ENCODE measurements at regions not wholly inside any gene's neighbourhood (a gene's known extent, or its start where the extent isn't known, plus 50 kb on each side); places are given as distances from the start of the nearest gene placed in this dataset.

- in situ Hi-C loops (cut with MboI; ENCODE audit: low sequenced_read_pairs) = no loop called here
- H3K9me3 ChIP-seq = no peaks in the 10 kb centered on the region
- DNase-seq (ENCODE audit: low spot score in 2 of 2) = no peak
Observed at GRCh38 chr5:85249204-85249603, 864.5 kb upstream of the EDIL3 start.

GRCh38 chr5:85263125-85263524 is 878.4 kb upstream of the EDIL3 start:
- H3K4me1 ChIP-seq = no peaks in the 10 kb centered on the region
- H3K4me3 ChIP-seq = no peak overlapping the region
- H3K36me3 ChIP-seq (replicated peaks) = no peaks in the 10 kb centered on the region
- H3K9me3 ChIP-seq = no peaks in the 10 kb centered on the region
- DNase-seq (ENCODE audit: low spot score in 2 of 2) = no peak
- no peaks in the 10 kb centered on the region for H3K27me3 ChIP-seq (ENCODE audit: low read depth)
- in situ Hi-C loops (cut with MboI; ENCODE audit: low sequenced_read_pairs) = no loop called here

More at GRCh38 chr5:85249204-85249603, 864.5 kb upstream of the EDIL3 start:
- H3K36me3 ChIP-seq (replicated peaks) = no peaks in the 10 kb centered on the region
- no peak overlapping the region for H3K4me3 ChIP-seq
- no peaks in the 10 kb centered on the region for H3K4me1 ChIP-seq
- H3K27me3 ChIP-seq (ENCODE audit: low read depth) = no peaks in the 10 kb centered on the region

- Histone ChIP-seq H3K4me3 (no peak overlapping the region), H3K9me3 (no peaks in the 10 kb centered on the region), H3K27me3 (ENCODE audit: low read depth) (no peaks in the 10 kb centered on the region), H3K36me3 (replicated peaks) (no peaks in the 10 kb centered on the region), H3K4me1 (no peaks in the 10 kb centered on the region)
- DNase-seq (ENCODE audit: low spot score in 2 of 2) = no peak
- in situ Hi-C loops (cut with MboI; ENCODE audit: low sequenced_read_pairs) = no loop called here
Observed at GRCh38 chr5:85266692-85267091, 882.0 kb upstream of the EDIL3 start.

GRCh38 chr5:85268194-85268593 is 883.5 kb upstream of the EDIL3 start:
- Histone ChIP-seq H3K27me3 (ENCODE audit: low read depth) (no peaks in the 10 kb centered on the region), H3K36me3 (replicated peaks) (no peaks in the 10 kb centered on the region), H3K4me3 (no peak overlapping the region), H3K4me1 (no peaks in the 10 kb centered on the region), H3K9me3 (no peaks in the 10 kb centered on the region)
- in situ Hi-C loops (cut with MboI; ENCODE audit: low sequenced_read_pairs) = no loop called here
- DNase-seq (ENCODE audit: low spot score in 2 of 2) = no peak

GRCh38 chr5:85278193-85278592 is 893.5 kb upstream of the EDIL3 start:
- Histone ChIP-seq H3K9me3 (no peaks in the 10 kb centered on the region), H3K4me1 (no peaks in the 10 kb centered on the region), H3K27me3 (ENCODE audit: low read depth) (no peaks in the 10 kb centered on the region), H3K36me3 (replicated peaks) (no peaks in the 10 kb centered on the region), H3K4me3 (no peak overlapping the region)
- in situ Hi-C loops (cut with MboI; ENCODE audit: low sequenced_read_pairs) = no loop called here
- no peak for DNase-seq (ENCODE audit: low spot score in 2 of 2)

GRCh38 chr5:85288914-85289313 is 904.2 kb upstream of the EDIL3 start:
- in situ Hi-C loops (cut with MboI; ENCODE audit: low sequenced_read_pairs) = no loop called here
- Histone ChIP-seq H3K36me3 (replicated peaks) (no peaks in the 10 kb centered on the region), H3K9me3 (no peaks in the 10 kb centered on the region), H3K4me3 (no peak overlapping the region), H3K27me3 (ENCODE audit: low read depth) (no peaks in the 10 kb centered on the region), H3K4me1 (no peaks in the 10 kb centered on the region)
- no peak for DNase-seq (ENCODE audit: low spot score in 2 of 2)

- no peak for DNase-seq (ENCODE audit: low spot score in 2 of 2)
- H3K4me3 ChIP-seq = no peak overlapping the region
- H3K36me3 ChIP-seq (replicated peaks) = no peaks in the 10 kb centered on the region
- in situ Hi-C loops (cut with MboI; ENCODE audit: low sequenced_read_pairs) = no loop called here
- no peaks in the 10 kb centered on the region for H3K9me3 ChIP-seq
- H3K4me1 ChIP-seq = no peaks in the 10 kb centered on the region
- no peaks in the 10 kb centered on the region for H3K27me3 ChIP-seq (ENCODE audit: low read depth)
Observed at GRCh38 chr5:85293145-85293785, 908.6 kb upstream of the EDIL3 start.

GRCh38 chr5:85304524-85304923 is 919.8 kb upstream of the EDIL3 start:
- no peak for DNase-seq (ENCODE audit: low spot score in 2 of 2)
- Histone ChIP-seq H3K9me3 (no peaks in the 10 kb centered on the region), H3K27me3 (ENCODE audit: low read depth) (no peaks in the 10 kb centered on the region), H3K4me1 (no peaks in the 10 kb centered on the region), H3K36me3 (replicated peaks) (no peaks in the 10 kb centered on the region), H3K4me3 (no peak overlapping the region)
- in situ Hi-C loops (cut with MboI; ENCODE audit: low sequenced_read_pairs) = no loop called here

- in situ Hi-C loops (cut with MboI; ENCODE audit: low sequenced_read_pairs) = no loop called here
- DNase-seq (ENCODE audit: low spot score in 2 of 2) = no peak
- no peaks in the 10 kb centered on the region for H3K27me3 ChIP-seq (ENCODE audit: low read depth)
- H3K36me3 ChIP-seq (replicated peaks) = no peaks in the 10 kb centered on the region
- H3K9me3 ChIP-seq = no peaks in the 10 kb centered on the region
- no peaks in the 10 kb centered on the region for H3K4me1 ChIP-seq
- H3K4me3 ChIP-seq = no peak overlapping the region
Observed at GRCh38 chr5:85305766-85306165, 921.1 kb upstream of the EDIL3 start.

- Histone ChIP-seq H3K9me3 (no peaks in the 10 kb centered on the region), H3K4me1 (no peaks in the 10 kb centered on the region), H3K4me3 (no peak overlapping the region), H3K27me3 (ENCODE audit: low read depth) (no peaks in the 10 kb centered on the region), H3K36me3 (replicated peaks) (no peaks in the 10 kb centered on the region)
- DNase-seq (ENCODE audit: low spot score in 2 of 2) = no peak
- in situ Hi-C loops (cut with MboI; ENCODE audit: low sequenced_read_pairs) = no loop called here
Observed at GRCh38 chr5:85311536-85311935, 926.9 kb upstream of the EDIL3 start.

GRCh38 chr5:85320495-85320894 is 935.8 kb upstream of the EDIL3 start:
- in situ Hi-C loops (cut with MboI; ENCODE audit: low sequenced_read_pairs) = no loop called here

GRCh38 chr5:85333276-85333675 is 948.6 kb upstream of the EDIL3 start:
- no peaks in the 10 kb centered on the region for H3K4me1 ChIP-seq
- no peaks in the 10 kb centered on the region; the same call in 1 of the 2 replicates for H3K9me3 ChIP-seq
- no peaks in the 10 kb centered on the region for H3K27me3 ChIP-seq (ENCODE audit: low read depth)
- no peak overlapping the region for H3K4me3 ChIP-seq
- in situ Hi-C loops (cut with MboI; ENCODE audit: low sequenced_read_pairs) = no loop called here
- no peak for DNase-seq (ENCODE audit: low spot score in 2 of 2)
- H3K36me3 ChIP-seq (replicated peaks) = no peaks in the 10 kb centered on the region

More at GRCh38 chr5:85320495-85320894, 935.8 kb upstream of the EDIL3 start:
- Histone ChIP-seq H3K4me1 (no peaks in the 10 kb centered on the region), H3K4me3 (no peak overlapping the region), H3K27me3 (ENCODE audit: low read depth) (no peaks in the 10 kb centered on the region), H3K36me3 (replicated peaks) (no peaks in the 10 kb centered on the region), H3K9me3 (no peaks in the 10 kb centered on the region)
- DNase-seq (ENCODE audit: low spot score in 2 of 2) = no peak

- Histone ChIP-seq H3K36me3 (replicated peaks) (no peaks in the 10 kb centered on the region), H3K4me1 (no peaks in the 10 kb centered on the region), H3K9me3 (no peaks in the 10 kb centered on the region), H3K27me3 (ENCODE audit: low read depth) (no peaks in the 10 kb centered on the region), H3K4me3 (no peak overlapping the region)
- DNase-seq (ENCODE audit: low spot score in 2 of 2) = no peak
- in situ Hi-C loops (cut with MboI; ENCODE audit: low sequenced_read_pairs) = no loop called here
Observed at GRCh38 chr5:85337435-85337834, 952.8 kb upstream of the EDIL3 start.

GRCh38 chr5:85340790-85341189 is 956.1 kb upstream of the EDIL3 start:
- in situ Hi-C loops (cut with MboI; ENCODE audit: low sequenced_read_pairs) = no loop called here
- no peaks in the 10 kb centered on the region for H3K36me3 ChIP-seq (replicated peaks)
- no peaks in the 10 kb centered on the region for H3K27me3 ChIP-seq (ENCODE audit: low read depth)
- no peak for DNase-seq (ENCODE audit: low spot score in 2 of 2)
- H3K4me1 ChIP-seq = no peaks in the 10 kb centered on the region
- H3K4me3 ChIP-seq = no peak overlapping the region
- no peaks in the 10 kb centered on the region for H3K9me3 ChIP-seq

GRCh38 chr5:85345818-85346217 is 961.1 kb upstream of the EDIL3 start:
- H3K27me3 ChIP-seq (ENCODE audit: low read depth) = no peaks in the 10 kb centered on the region
- no peak overlapping the region for H3K4me3 ChIP-seq
- H3K36me3 ChIP-seq (replicated peaks) = no peaks in the 10 kb centered on the region
- DNase-seq (ENCODE audit: low spot score in 2 of 2) = no peak
- H3K4me1 ChIP-seq = no peaks in the 10 kb centered on the region
- in situ Hi-C loops (cut with MboI; ENCODE audit: low sequenced_read_pairs) = no loop called here
- H3K9me3 ChIP-seq = no peaks in the 10 kb centered on the region

Data from HAP-1 (cell line).